Mesenchymal stem cell (in vitro differentiated cells and primary cell): ENCODE measurements at regions not wholly inside any gene's neighbourhood (a gene's known extent, or its start where the extent isn't known, plus 50 kb on each side); places are given as distances from the start of the nearest gene placed in this dataset.

Source experiments
- DNase-seq: peaks from one replicate; pipeline ENCODE4 v3.0.0-alpha.2; 2013
- H2AFZ ChIP-seq: one replicate; pipeline ENCODE4 v1.6.1; 2013; ENCODE audit warnings: low read depth, mild to moderate bottlenecking, control low read depth, inconsistent platforms, low read length, moderate library complexity
- H2AK5ac ChIP-seq: 2 replicates; pipeline ENCODE4 v1.6.1; 2013; ENCODE audit warnings: low read length, moderate library complexity, mild to moderate bottlenecking, inconsistent platforms; ENCODE audit not compliant: severe bottlenecking
- H2BK120ac ChIP-seq: one replicate; pipeline ENCODE4 v1.6.1; 2013; ENCODE audit warnings: low read depth, mild to moderate bottlenecking, inconsistent platforms, low read length, moderate library complexity
- H2BK12ac ChIP-seq, 2 experiments: one replicate each; pipeline ENCODE4 v1.6.1; 2013; ENCODE audit warnings: inconsistent platforms in 2 of 2, low read length in 2 of 2, mild to moderate bottlenecking in 2 of 2, moderate library complexity in 2 of 2, control low read depth in 1 of 2
- H2BK15ac ChIP-seq: one replicate; pipeline ENCODE4 v1.6.1; 2013; ENCODE audit warnings: mild to moderate bottlenecking, low read depth, inconsistent platforms; ENCODE audit not compliant: poor library complexity, severe bottlenecking
- H2BK5ac ChIP-seq: 2 replicates; pipeline ENCODE4 v1.6.1; 2013; ENCODE audit warnings: low read depth, mild to moderate bottlenecking, low read length, control low read depth, inconsistent platforms; ENCODE audit not compliant: poor library complexity, severe bottlenecking
- H3K14ac ChIP-seq, 2 experiments: one replicate each; pipeline ENCODE4 v1.6.1; 2013; ENCODE audit warnings: inconsistent platforms in 2 of 2, low read length in 2 of 2, control low read depth in 1 of 2, mild to moderate bottlenecking in 1 of 2, moderate library complexity in 1 of 2
- H3K18ac ChIP-seq, 2 experiments: one replicate each; pipeline ENCODE4 v1.6.1; 2013; ENCODE audit warnings: inconsistent platforms in 2 of 2, low read length in 2 of 2, control low read depth in 1 of 2, low read depth in 1 of 2, mild to moderate bottlenecking in 1 of 2
- H3K23ac ChIP-seq, 2 experiments: one replicate each; pipeline ENCODE4 v1.6.1; 2013; ENCODE audit warnings: inconsistent platforms in 2 of 2, low read length in 2 of 2, mild to moderate bottlenecking in 2 of 2, moderate library complexity in 2 of 2, control low read depth in 1 of 2
- H3K27ac ChIP-seq: 2 replicates; pipeline ENCODE4 v1.5.1; 2013; ENCODE audit warnings: mild to moderate bottlenecking, moderate library complexity, low read length, control low read depth, inconsistent platforms; ENCODE audit not compliant: poor library complexity, severe bottlenecking
- H3K27me3 ChIP-seq, 2 experiments: 2 replicates each; pipeline versions ENCODE4 v1.6.1 to v1.7.0; 2013; ENCODE audit warnings: low read length in 2 of 2, mild to moderate bottlenecking in 2 of 2, moderate library complexity in 2 of 2, control low read depth in 1 of 2, inconsistent platforms in 1 of 2; ENCODE audit not compliant: control insufficient read depth in 1 of 2, insufficient read depth in 1 of 2
- H3K36me3 ChIP-seq, 2 experiments: 2 replicates each; pipeline versions ENCODE4 v1.6.1 to v1.7.0; 2013; ENCODE audit warnings: low read length in 2 of 2, control low read depth in 1 of 2, inconsistent platforms in 1 of 2, low read depth in 1 of 2, mild to moderate bottlenecking in 1 of 2; ENCODE audit not compliant: insufficient read depth in 2 of 2, control insufficient read depth in 1 of 2
- H3K4ac ChIP-seq, 2 experiments: one replicate each; pipeline ENCODE4 v1.6.1; 2013; ENCODE audit warnings: inconsistent platforms in 2 of 2, low read length in 2 of 2, mild to moderate bottlenecking in 2 of 2, moderate library complexity in 2 of 2, control low read depth in 1 of 2, low read depth in 1 of 2
- H3K4me1 ChIP-seq: 2 replicates; pipeline ENCODE4 v1.6.1; 2013; ENCODE audit warnings: low read depth, low read length, control low read depth; ENCODE audit not compliant: control insufficient read depth, insufficient read depth
- H3K4me2 ChIP-seq: 2 replicates; pipeline ENCODE4 v1.6.1; 2013; ENCODE audit warnings: low read length, mild to moderate bottlenecking, inconsistent platforms; ENCODE audit not compliant: poor library complexity, severe bottlenecking
- H3K4me3 ChIP-seq, 2 experiments: 2 replicates each; pipeline versions ENCODE4 v1.5.1 to v1.7.0; 2013; ENCODE audit warnings: low read length in 2 of 2, mild to moderate bottlenecking in 2 of 2, control low read depth in 1 of 2, low read depth in 1 of 2; ENCODE audit not compliant: insufficient read depth in 1 of 2
- H3K79me1 ChIP-seq: replicated peaks from 2 replicates; pipeline ENCODE4 v1.6.1; 2013; ENCODE audit warnings: mild to moderate bottlenecking, control low read depth, low read length, inconsistent platforms; ENCODE audit not compliant: poor library complexity, severe bottlenecking
- H3K9ac ChIP-seq: 2 replicates; pipeline ENCODE4 v1.7.0; 2013; ENCODE audit warnings: mild to moderate bottlenecking, low read length, moderate library complexity
- H3K9me3 ChIP-seq: 2 replicates; pipeline ENCODE4 v1.7.0; 2013; ENCODE audit warnings: mild to moderate bottlenecking, low read length; ENCODE audit not compliant: control insufficient read depth
- H4K8ac ChIP-seq: one replicate; pipeline ENCODE4 v1.6.1; 2013; ENCODE audit warnings: inconsistent platforms, mild to moderate bottlenecking, low read length, moderate library complexity
- H4K91ac ChIP-seq: one replicate; pipeline ENCODE4 v1.6.1; 2013; ENCODE audit warnings: mild to moderate bottlenecking, low read length, inconsistent platforms
- WGBS: methylation state at CpG from one replicate; pipeline ENCODE4 v1.1.7; 2013; ENCODE audit warnings: mixed read lengths; 5-methylcytosine and 5-hydroxymethylcytosine counted together

DNA sequence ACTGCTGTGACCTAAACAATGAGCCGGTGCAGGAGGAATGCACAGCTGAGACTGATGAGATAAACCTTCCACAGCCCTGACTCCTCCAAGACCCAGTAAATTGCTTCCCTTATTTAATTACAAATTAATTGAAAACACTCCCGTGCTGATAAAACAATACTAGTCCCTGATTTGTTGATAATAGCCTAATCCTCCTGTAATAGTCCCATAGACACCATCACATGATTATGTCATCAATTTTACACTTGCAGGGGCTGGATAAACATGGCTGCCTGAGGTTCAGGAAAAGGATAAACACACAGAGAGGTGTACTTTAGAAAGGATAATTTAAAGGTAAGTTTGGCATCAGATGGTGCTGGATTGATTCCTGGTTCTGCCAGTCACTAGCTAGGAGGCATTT lies 84.6 kb upstream of the SPAG17 start:
- H2BK12ac ChIP-seq: no peak overlapping the region
- WGBS: 78% methylated on average over 2 of the region's 2 CpGs

DNA sequence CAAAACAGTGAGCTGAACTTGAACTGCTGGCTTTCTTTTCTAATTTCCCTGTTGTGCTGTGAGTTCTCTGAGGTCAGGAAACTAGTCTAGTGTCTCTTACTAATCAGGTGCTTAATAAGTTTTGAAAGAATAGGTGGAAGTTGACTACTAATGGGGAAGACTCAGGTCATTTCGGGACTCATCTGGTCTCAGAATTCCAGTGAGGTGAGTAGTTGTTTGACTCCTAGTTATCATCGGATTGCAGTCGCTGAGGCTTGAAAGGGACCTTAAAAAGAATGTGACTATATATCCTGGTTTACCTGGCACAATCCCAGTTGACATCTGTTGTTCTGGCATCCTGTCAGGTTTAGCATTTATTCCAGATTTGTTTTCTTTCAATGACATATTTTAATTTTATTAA lies 81.4 kb upstream of the SPAG17 start:
- WGBS: 86% methylated on average over 3 of the region's 3 CpGs
- Histone ChIP-seq H3K36me3 (no peaks in the 10 kb centered on the region), H3K4me1 (no peaks in the 10 kb centered on the region), H2BK5ac (no peak overlapping the region), H2BK120ac (no peak overlapping the region), H3K14ac (no peak overlapping the region), H4K91ac (no peak overlapping the region), H3K9ac (no peak overlapping the region), H3K4ac (no peak overlapping the region), H3K23ac (no peak overlapping the region), H3K27me3 (peaks cover 0 to 4% of the 10 kb centered on the region in 2 experiments), H3K18ac (no peak overlapping the region), H4K8ac (no peak overlapping the region), H3K9me3 (no peaks in the 10 kb centered on the region), H2AFZ (no peak overlapping the region), H2BK15ac (no peak overlapping the region), H2AK5ac (no peak overlapping the region), H2BK12ac (no peak overlapping the region), H3K79me1 (no peaks in the 10 kb centered on the region), H3K4me3 (no peak overlapping the region), H3K27ac (no peak overlapping the region), H3K4me2 (no peak overlapping the region)
- DNase-seq: no peak

More for the DNA sequence above, 84.6 kb upstream of the SPAG17 start:
- H3K4me3 ChIP-seq: no peak overlapping the region
- no peak overlapping the region for H2AFZ ChIP-seq
- H3K4me2 ChIP-seq: no peak overlapping the region
- no peak overlapping the region for H3K9ac ChIP-seq
- no peak overlapping the region for H3K18ac ChIP-seq
- H3K14ac ChIP-seq: no peak overlapping the region
- H3K4me1 ChIP-seq: no peaks in the 10 kb centered on the region
- H2BK15ac ChIP-seq: no peak overlapping the region
- H3K27ac ChIP-seq: no peak overlapping the region
- no peak for DNase-seq
- H3K36me3 ChIP-seq: no peaks in the 10 kb centered on the region
- no peak overlapping the region for H2BK120ac ChIP-seq
- H4K8ac ChIP-seq: no peak overlapping the region
- no peak overlapping the region for H3K23ac ChIP-seq
- H2AK5ac ChIP-seq: no peak overlapping the region
- H4K91ac ChIP-seq: no peak overlapping the region
- no peaks in the 10 kb centered on the region for H3K9me3 ChIP-seq
- H3K79me1 ChIP-seq: no peaks in the 10 kb centered on the region
- H3K27me3 ChIP-seq: peaks cover 0 to under 1% of the 10 kb centered on the region in 2 experiments
- H2BK5ac ChIP-seq: no peak overlapping the region
- no peak overlapping the region for H3K4ac ChIP-seq

- no peak overlapping the region for H3K4ac ChIP-seq
- no peak overlapping the region for H2BK5ac ChIP-seq
- no peak overlapping the region for H3K14ac ChIP-seq
- WGBS: 89% methylated on average over 3 of the region's 3 CpGs
- H3K4me2 ChIP-seq: no peak overlapping the region
- no peak overlapping the region for H3K9ac ChIP-seq
- no peaks in the 10 kb centered on the region for H3K36me3 ChIP-seq
- H3K27me3 ChIP-seq: peaks cover 0 to 4% of the 10 kb centered on the region in 2 experiments
- no peak overlapping the region for H2BK120ac ChIP-seq
- no peak overlapping the region for H2BK12ac ChIP-seq
- H3K23ac ChIP-seq: no peak overlapping the region
- H3K9me3 ChIP-seq: no peaks in the 10 kb centered on the region
- H3K4me1 ChIP-seq: no peaks in the 10 kb centered on the region
- H2AFZ ChIP-seq: no peak overlapping the region
- H2BK15ac ChIP-seq: no peak overlapping the region
- H4K91ac ChIP-seq: no peak overlapping the region
- no peaks in the 10 kb centered on the region for H3K79me1 ChIP-seq
- no peak overlapping the region for H3K27ac ChIP-seq
- no peak for DNase-seq
- H3K4me3 ChIP-seq: no peak overlapping the region
- no peak overlapping the region for H2AK5ac ChIP-seq
- H4K8ac ChIP-seq: no peak overlapping the region
- H3K18ac ChIP-seq: no peak overlapping the region
These were observed 79.3 kb upstream of the SPAG17 start for GRCh38 chr1:118264343-118264742.

- Histone ChIP-seq H2BK5ac (no peak overlapping the region), H3K4me1 (no peaks in the 10 kb centered on the region), H3K27me3 (peaks cover 0 to 4% of the 10 kb centered on the region in 2 experiments), H4K91ac (no peak overlapping the region), H3K4me3 (no peak overlapping the region), H3K27ac (no peak overlapping the region), H2AFZ (no peak overlapping the region), H3K79me1 (no peaks in the 10 kb centered on the region), H3K4me2 (no peak overlapping the region), H4K8ac (no peak overlapping the region), H2AK5ac (no peak overlapping the region), H3K9me3 (no peaks in the 10 kb centered on the region), H2BK120ac (no peak overlapping the region), H3K23ac (no peak overlapping the region), H3K9ac (no peak overlapping the region), H3K4ac (no peak overlapping the region), H3K18ac (no peak overlapping the region), H2BK15ac (no peak overlapping the region), H3K36me3 (no peaks in the 10 kb centered on the region), H3K14ac (no peak overlapping the region), H2BK12ac (no peak overlapping the region)
- 64% methylated on average over 2 of the region's 2 CpGs for WGBS
- DNase-seq: no peak
These were observed 77.8 kb upstream of the SPAG17 start for GRCh38 chr1:118262865-118263264.
